ENCODE measurements at regions not wholly inside any gene's neighbourhood (a gene's known extent, or its start where the extent isn't known, plus 50 kb on each side); places are given as distances from the start of the nearest gene placed in this dataset.

DNA sequence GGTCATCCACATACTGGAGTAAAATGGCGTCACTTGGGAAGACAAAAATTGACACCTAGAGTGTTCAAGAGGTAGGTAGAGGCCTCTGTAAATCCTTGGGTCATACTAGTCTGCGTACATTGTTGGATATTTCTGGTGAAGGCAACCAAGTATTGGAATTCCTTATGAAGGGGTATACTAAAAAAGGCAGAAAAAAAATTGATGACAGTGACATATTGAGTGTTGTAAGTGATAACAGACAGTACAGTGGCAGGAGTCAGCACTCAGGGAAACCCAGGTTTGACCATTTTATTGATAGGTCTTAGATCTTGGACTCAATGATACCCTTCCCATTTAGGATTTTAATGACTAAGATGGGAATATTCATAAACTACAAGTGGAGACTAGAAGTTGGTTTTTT lies 359.1 kb upstream of the VSTM2A start:
- Histone ChIP-seq H3K27me3 (no peaks in the 10 kb centered on the region), H3K36me3 (no peaks in the 10 kb centered on the region), H3K4me1 (no peaks in the 10 kb centered on the region), H3K27ac (no peak overlapping the region), H3K4me3 (no peak overlapping the region), H3K9me3 (no peaks in the 10 kb centered on the region)
- no peak for TF ChIP-seq EP300 (IDR thresholded peaks at IDR 0.05; ENCODE audit: low read depth)
- TF ChIP-seq POLR2AphosphoS5 (IDR thresholded peaks at IDR 0.05), result no peak
- TF ChIP-seq, protein P1, sequence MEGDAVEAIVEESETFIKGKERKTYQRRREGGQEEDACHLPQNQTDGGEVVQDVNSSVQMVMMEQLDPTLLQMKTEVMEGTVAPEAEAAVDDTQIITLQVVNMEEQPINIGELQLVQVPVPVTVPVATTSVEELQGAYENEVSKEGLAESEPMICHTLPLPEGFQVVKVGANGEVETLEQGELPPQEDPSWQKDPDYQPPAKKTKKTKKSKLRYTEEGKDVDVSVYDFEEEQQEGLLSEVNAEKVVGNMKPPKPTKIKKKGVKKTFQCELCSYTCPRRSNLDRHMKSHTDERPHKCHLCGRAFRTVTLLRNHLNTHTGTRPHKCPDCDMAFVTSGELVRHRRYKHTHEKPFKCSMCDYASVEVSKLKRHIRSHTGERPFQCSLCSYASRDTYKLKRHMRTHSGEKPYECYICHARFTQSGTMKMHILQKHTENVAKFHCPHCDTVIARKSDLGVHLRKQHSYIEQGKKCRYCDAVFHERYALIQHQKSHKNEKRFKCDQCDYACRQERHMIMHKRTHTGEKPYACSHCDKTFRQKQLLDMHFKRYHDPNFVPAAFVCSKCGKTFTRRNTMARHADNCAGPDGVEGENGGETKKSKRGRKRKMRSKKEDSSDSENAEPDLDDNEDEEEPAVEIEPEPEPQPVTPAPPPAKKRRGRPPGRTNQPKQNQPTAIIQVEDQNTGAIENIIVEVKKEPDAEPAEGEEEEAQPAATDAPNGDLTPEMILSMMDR (IDR thresholded peaks at IDR 0.05), result no peak
- TF ChIP-seq POLR2A (IDR thresholded peaks at IDR 0.05), result no peak
- WGBS, 2 donors (ENCODE audit: low coverage in 1 of 2), result 44 to 45% methylated on average over 2 of the region's 2 CpGs
- intact Hi-C loops (cut with DNase I; ENCODE audit: low total_unique reads), result no loop called here
- no peak for DNase-seq
- in situ Hi-C loops (cut with MboI; ENCODE audit: low pct_ligation_motif_present in 1 of 4, low pct_unique_long_range_greater_than_20kb in 1 of 4, low sequenced_read_pairs in 3 of 4), result no loop called here

DNA sequence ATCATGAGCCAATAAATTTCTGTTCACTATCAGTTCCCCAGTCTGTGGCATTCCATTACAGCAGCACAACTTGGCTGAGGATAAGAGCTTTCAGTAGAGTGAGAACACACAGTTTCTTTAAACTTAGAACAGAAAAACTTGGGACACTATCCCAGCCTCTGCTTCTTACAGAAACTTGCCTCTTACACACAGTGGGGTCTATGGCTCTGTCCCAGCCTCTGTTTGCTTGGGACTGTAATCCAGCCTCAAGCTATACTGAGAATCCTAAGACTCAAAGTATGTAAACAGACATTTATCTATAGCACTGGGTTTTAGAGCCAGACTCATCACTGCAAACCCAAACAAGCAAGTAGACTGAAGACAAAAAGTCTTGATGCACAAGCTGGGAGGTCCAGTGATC lies 355.8 kb upstream of the VSTM2A start:
- DNase-seq, result no peak
- intact Hi-C loops (cut with DNase I; ENCODE audit: low total_unique reads), result no loop called here
- no peak overlapping the region for H3K27ac ChIP-seq
- no peaks in the 10 kb centered on the region for H3K27me3 ChIP-seq
- H3K4me1 ChIP-seq, result no peaks in the 10 kb centered on the region
- in situ Hi-C loops (cut with MboI; ENCODE audit: low pct_ligation_motif_present in 1 of 4, low pct_unique_long_range_greater_than_20kb in 1 of 4, low sequenced_read_pairs in 3 of 4), result no loop called here
- H3K9me3 ChIP-seq, result peaks cover 0 to 2% of the 10 kb centered on the region in 2 donors
- H3K4me3 ChIP-seq, result no peak overlapping the region
- TF ChIP-seq, protein P1 (IDR thresholded peaks at IDR 0.05), result no peak
- TF ChIP-seq POLR2A (IDR thresholded peaks at IDR 0.05) (no peak), POLR2AphosphoS5 (IDR thresholded peaks at IDR 0.05) (no peak), EP300 (IDR thresholded peaks at IDR 0.05; ENCODE audit: low read depth) (no peak)
- H3K36me3 ChIP-seq, result no peaks in the 10 kb centered on the region

DNA sequence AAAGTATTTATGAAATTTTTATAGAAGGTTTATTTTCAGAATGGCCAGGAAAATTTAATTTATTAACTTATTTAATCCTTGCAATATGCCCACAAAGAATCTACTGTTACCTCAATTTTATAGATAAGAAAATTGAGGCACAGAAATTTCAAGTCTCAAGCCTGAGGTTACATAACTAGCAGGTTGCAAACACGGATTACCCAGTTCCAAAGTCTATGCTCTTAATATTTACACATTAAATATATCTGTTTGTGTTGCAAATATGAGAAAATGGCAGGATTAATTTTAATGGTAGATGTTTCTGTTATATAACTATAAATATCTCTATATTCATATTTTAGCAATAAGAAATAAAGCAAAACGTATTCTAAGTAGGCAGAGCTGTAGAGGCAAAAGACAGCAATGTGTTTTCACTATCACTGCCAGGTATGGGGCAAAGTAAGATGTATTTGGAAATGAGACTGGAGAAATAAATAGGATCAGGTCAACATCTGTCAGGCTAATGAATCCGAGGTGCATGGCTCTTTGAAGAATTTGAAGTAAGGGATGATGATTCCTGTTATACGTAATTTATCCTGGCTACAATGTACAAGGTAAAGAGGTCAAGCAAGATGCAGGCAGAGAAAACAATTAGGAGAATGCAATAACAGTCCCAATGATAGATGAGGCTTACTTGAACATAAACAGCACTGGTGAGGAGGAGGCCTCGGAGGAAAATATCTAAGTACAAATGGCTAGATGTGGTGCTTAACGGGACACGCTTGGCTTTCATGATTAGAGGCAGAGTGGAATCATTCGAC lies 354.1 kb upstream of the VSTM2A start:
- peaks cover 0 to 2% of the 10 kb centered on the region in 2 donors for H3K9me3 ChIP-seq
- H3K27me3 ChIP-seq, result no peaks in the 10 kb centered on the region
- DNase-seq, result no peak
- no peak overlapping the region for H3K27ac ChIP-seq
- no peak overlapping the region for H3K4me3 ChIP-seq
- in situ Hi-C loops (cut with MboI; ENCODE audit: low pct_ligation_motif_present in 1 of 4, low pct_unique_long_range_greater_than_20kb in 1 of 4, low sequenced_read_pairs in 3 of 4) (no loop called here), intact Hi-C loops (cut with DNase I; ENCODE audit: low total_unique reads) (no loop called here)
- H3K36me3 ChIP-seq, result no peaks in the 10 kb centered on the region
- 63 to 81% methylated on average over 8 of the region's 8 CpGs for WGBS, 2 donors (ENCODE audit: low coverage in 1 of 2)
- TF ChIP-seq POLR2AphosphoS5 (IDR thresholded peaks at IDR 0.05), result no peak
- TF ChIP-seq, protein P1 (IDR thresholded peaks at IDR 0.05), result no peak
- no peaks in the 10 kb centered on the region for H3K4me1 ChIP-seq

DNA sequence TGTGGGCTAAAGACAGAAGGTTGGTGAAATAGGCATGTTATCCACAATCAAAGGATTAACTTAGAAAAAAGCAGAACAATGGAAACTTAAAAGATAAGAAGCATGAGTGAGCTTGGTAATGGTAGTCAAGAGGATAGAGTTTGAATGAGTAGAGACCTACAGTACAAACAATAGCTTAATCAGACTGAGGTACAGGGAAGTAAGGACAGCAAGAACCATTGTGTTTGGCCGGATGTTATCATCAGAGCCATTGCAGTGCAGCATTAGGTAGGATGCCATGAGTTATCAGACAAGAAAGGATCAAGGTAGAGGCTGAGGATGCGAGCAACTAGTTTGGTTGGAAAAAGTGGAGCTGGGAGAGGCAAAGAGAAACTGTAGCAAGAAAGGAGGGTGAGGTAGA lies 353.3 kb upstream of the VSTM2A start:
- no peak overlapping the region for H3K27ac ChIP-seq
- no peak for DNase-seq
- WGBS, 2 donors (ENCODE audit: low coverage in 1 of 2), result 76 to 80% methylated on average over 2 of the region's 2 CpGs
- H3K4me1 ChIP-seq, result no peaks in the 10 kb centered on the region
- H3K4me3 ChIP-seq, result no peak overlapping the region
- in situ Hi-C loops (cut with MboI; ENCODE audit: low pct_ligation_motif_present in 1 of 4, low pct_unique_long_range_greater_than_20kb in 1 of 4, low sequenced_read_pairs in 3 of 4), result no loop called here
- intact Hi-C loops (cut with DNase I; ENCODE audit: low total_unique reads), result no loop called here
- TF ChIP-seq, protein P1 (IDR thresholded peaks at IDR 0.05), result no peak
- TF ChIP-seq EP300 (IDR thresholded peaks at IDR 0.05; ENCODE audit: low read depth), result no peak
- TF ChIP-seq POLR2AphosphoS5 (IDR thresholded peaks at IDR 0.05), result no peak
- TF ChIP-seq POLR2A (IDR thresholded peaks at IDR 0.05), result no peak
- H3K36me3 ChIP-seq, result no peaks in the 10 kb centered on the region
- peaks cover 0 to 2% of the 10 kb centered on the region in 2 donors for H3K9me3 ChIP-seq
- no peaks in the 10 kb centered on the region for H3K27me3 ChIP-seq
